ENCODE measurements at regions not wholly inside any gene's neighbourhood (a gene's known extent, or its start where the extent isn't known, plus 50 kb on each side); places are given as distances from the start of the nearest gene placed in this dataset.

DNA sequence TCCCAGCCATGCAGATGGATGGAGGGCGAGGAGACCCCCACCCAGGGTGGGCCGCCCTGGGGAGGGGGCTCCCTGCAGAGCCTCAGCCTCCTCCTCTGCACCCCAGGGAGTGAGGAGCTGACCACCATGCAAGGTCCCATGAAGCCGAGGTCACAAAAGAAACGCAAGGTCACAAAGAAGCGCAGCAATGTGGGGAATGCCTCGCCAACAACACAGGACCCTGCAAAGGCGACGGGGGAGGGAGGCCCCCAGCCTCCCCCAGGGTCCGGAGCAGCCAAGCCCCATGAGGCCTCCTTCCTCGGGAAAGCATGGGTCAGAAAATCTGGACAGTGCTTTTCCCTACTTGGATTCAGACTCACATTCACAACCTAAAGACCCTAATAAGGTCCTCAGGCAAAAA, 191.5 kb downstream of the BRD1 start:
- TF ChIP-seq, protein P1, sequence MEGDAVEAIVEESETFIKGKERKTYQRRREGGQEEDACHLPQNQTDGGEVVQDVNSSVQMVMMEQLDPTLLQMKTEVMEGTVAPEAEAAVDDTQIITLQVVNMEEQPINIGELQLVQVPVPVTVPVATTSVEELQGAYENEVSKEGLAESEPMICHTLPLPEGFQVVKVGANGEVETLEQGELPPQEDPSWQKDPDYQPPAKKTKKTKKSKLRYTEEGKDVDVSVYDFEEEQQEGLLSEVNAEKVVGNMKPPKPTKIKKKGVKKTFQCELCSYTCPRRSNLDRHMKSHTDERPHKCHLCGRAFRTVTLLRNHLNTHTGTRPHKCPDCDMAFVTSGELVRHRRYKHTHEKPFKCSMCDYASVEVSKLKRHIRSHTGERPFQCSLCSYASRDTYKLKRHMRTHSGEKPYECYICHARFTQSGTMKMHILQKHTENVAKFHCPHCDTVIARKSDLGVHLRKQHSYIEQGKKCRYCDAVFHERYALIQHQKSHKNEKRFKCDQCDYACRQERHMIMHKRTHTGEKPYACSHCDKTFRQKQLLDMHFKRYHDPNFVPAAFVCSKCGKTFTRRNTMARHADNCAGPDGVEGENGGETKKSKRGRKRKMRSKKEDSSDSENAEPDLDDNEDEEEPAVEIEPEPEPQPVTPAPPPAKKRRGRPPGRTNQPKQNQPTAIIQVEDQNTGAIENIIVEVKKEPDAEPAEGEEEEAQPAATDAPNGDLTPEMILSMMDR (IDR thresholded peaks at IDR 0.05; ENCODE audit: low read length) = no peak
- no peak for TF ChIP-seq EZH2phosphoT487 (IDR thresholded peaks at IDR 0.05; ENCODE audit: low read length)

Measured in MM.1S (cell line).